Middle frontal gyrus (tissue), 1 donor: ENCODE measurements at regions not wholly inside any gene's neighbourhood (a gene's known extent, or its start where the extent isn't known, plus 50 kb on each side); places are given as distances from the start of the nearest gene placed in this dataset.

Experiments used
- DNase-seq: peaks from one replicate; pipeline ENCODE4 v3.0.0-alpha.2; 2015; ENCODE audit warnings: low spot score; ENCODE audit errors: extremely low spot score

DNA sequence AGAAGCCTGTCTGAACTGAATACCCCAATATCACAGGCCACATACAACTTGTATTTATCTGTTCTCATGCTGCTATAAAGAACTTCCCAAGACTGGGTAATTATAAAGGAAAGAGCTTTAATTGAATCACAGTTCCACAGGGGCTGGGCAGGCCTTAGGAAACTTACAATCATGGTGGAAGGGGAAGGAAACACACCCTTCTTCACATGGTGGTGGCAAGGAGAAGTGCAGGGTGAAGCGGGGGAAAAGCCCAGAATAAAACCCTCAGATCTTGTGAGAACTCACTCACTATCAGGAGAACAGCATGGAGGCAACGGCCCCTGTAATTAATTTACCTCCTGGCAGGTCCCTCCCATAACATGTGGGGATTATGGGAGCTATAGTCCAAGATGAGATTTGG, 50.3 kb upstream of the FNDC1 start:
- no peak for DNase-seq

DNA sequence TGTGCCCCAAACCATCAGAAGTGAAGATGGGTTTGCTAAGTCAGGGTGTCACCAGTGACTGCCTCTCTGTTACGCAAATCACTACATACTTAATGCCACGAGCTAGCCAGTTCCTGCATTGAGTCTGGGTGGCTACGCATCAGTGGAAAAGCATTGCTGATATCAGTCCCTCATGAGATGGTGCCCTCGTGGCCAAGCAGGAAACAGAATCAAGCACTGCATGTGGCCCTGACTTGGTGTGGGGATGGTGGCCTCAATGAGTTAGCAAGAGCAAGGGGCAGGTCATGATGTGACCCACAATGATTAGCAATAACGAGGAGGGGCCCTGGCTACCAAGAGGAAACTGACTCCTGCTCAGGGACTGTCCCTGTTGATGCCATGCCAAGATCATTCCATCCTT, 51.6 kb upstream of the FNDC1 start:
- DNase-seq: no peak

DNA sequence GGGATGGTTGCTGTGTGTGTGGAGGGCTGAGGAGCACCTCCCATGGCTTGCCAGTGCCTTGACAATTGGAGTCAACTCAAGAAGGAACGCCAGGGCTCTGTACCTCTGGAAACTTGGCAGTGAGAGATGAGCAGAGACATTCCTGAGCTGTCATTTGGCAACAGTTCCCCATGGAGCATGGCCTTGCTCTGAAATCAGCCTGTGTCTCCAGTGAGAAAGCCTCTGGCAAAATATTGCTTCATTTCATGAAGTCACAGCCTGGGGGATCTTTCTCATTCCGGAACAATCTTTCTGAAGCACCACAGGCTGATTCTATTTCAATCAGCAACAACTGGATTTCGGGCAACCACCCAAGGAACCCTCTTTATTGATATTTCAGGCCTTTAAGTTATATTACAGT, 52.2 kb upstream of the FNDC1 start:
- no peak for DNase-seq

DNA sequence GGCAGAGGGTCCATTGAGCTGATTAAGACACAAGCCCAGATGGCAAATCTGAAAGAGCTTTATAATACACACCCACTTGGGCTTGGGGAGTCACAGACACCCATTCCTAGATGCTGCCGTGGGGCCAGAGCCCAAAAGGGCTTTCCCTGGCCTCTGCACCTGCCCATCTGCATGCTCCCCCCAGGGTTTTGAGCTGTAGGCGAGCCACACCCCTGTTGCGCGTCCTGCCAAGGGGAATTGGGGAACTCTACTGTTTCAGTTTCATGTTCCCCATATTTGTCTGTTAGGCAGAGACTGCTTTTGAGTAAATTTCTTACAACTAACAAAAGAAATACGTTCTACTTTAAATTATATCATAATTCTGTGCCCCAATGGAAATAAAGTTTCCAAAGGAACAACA, 52.9 kb upstream of the FNDC1 start:
- DNase-seq: no peak

DNA sequence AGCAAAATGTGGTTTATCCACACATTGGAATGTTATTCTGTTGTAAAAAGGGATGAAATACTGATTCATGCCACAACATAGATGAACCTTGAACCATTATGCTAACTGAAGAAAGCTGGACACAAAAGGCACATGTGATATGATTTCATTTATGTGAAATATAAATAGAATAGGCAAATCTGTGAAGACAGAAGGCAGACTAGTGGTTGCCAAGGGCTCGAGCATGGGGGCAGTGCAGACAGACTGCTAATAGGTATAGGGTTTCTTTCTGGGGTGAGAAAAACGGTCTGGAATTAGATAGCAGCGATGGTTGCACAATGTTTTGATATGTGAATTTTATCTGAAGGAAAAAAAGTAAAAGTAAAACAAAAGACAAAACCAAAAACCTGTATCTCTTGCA, 54.6 kb upstream of the FNDC1 start:
- DNase-seq: no peak

DNA sequence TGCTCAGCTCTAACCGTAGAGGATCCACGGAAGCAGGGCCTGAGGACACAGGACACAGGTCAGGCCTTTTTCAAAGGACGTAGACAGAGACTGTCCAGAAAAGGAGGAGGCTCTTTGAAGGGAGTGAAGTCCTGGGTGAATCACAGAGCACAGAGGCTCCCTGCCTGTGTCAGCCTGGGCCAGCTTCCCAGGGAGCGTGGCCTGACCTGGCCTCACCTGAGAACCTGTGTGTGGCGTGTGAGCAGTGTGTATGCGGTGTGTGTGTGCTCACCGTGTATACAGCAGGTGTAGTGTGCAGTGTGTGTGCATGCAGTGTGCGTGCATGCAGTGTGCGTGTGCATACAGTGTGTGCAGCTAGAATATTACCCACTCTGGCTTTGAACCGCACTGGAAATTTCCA, 56.0 kb upstream of the FNDC1 start:
- DNase-seq: no peak

DNA sequence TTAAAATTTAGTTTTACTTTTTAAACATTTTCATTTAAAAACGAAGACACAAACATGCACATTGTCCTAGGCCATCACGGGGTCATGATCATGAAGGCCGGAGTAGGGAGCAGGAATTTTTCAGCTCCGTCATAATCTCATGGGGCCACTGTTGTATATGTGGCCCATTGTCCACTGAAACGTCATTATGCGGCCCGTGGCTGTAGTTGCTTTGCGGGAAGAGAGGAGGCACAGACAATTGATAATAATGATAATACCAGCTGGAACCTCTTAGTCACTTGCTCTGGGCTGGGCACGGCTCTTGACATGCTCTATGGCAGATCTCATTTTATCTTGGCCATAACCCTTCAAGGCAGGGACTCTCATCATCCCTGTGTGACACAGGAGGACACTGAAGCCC, 56.5 kb upstream of the FNDC1 start:
- no peak for DNase-seq

DNA sequence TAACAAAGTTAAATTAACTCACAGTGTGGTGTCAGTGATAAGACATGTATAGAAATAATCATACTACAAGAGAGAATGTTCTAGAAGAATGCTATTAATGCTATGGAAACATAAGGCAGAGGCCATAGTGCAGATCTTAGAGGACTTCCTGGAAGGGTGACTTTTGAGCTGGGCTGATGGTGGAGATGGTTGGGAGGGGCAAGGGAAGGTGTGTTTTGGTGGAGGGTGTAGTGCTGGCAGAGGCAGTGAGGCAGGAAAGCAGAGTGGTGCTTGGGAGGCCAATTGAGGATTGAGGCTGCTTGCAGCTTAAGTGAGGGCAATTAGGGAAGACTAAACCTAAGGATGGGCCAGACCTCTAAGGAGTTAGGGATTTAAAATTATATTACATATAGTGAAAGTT, 58.5 kb upstream of the FNDC1 start:
- no peak for DNase-seq

DNA sequence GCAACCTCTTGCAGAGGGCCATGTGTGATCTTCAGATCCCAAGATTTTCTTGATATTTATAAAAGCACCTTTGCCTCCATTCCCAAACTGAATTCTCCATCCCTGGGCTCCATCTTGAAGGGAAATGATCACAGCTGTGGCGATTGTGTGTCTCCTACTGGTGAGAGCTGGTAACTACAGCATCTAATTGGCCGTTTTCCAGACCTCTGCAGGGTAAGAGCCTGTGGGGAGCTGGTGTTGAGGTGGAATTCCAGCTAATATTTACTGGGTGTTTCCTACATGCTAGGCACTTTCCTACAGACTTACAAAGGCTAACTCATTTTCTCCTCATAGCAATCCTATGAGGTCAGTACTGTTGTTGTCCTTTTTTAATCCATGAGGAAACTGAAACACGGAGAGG, 59.2 kb upstream of the FNDC1 start:
- DNase-seq: no peak

DNA sequence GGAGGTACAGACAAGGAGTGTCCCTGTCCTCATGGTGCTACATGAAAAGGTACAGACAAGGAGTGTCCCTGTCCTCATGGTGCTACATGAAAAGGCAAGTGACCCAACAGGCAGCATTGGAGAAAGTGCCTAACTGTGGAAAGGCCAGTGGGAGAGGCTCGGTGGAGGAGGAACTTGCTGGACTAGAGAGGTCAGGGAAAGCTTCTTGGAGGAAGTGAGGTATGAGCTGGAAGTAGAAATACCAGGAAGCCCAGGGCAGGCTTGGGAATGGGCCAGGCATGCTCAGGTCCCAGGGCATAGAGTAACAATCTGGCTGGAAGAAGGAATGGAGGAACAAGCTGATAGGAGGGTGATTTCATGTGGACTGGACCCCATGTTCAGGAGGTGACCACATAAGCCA, 59.8 kb upstream of the FNDC1 start:
- no peak for DNase-seq

DNA sequence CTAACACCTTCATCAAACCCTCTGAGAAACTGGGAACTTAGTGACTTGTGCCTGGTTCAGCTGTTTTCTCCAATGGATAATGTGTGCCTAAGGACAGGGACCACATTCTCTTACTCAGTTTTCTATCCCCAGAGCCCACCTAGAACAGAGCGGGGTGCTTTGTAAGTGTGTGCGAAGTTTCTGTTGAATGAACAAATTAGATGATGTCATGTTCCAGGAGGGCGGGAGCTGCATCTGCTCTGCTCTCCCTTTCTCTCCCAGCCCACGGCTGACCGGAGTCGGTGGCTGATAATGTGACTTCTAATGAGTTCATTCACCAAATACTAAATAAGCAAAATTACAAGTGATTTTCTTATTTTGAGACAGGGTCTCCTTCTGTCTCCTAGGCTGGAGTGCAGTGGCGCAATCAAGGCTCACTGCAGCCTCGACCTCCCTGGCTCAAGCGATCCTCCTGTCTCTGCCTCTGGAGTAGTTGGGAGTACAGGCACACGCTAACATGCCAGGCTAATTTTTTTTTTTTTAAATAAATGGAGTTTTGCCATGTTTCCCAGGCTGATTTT, 60.7 kb upstream of the FNDC1 start:
- DNase-seq: no peak

DNA sequence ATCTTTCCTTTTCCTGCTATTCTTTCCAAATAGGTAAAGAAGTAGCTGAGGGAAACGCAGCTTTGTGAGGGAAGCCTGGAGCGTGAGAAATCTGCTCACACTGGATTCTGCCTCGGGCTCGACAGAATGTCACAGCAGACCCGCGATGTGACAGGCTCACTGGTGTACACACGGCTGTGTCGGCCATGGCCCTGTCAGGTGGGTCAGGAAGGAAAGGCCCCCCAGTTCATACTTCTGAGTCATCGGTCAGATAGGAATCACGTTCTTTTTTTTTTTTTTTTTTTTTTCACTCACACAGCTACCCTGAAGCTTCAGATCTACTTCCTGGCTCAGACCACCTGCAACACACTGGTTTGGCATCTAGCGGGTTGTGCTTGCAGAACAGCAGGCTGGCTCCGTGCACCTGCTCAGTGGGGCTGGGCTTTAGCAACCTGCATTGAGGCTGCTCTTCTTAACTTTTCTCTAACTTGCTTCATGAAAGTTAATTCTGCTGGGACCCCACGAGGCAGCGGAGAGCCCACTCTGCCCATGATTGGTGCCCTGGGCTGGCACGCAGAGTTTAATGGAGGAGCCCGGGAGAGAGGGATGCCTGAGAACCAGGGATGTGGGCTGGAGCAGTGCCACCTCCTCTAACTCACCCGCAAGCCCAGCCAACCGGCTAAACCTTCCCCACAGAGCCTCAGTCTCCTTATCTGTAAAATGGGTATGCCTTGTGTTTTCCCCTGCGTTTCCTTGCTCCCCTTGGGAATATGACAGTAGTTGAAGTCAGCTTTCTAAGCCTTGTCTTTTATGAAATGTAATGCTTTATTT, 61.5 kb upstream of the FNDC1 start:
- DNase-seq: no peak

DNA sequence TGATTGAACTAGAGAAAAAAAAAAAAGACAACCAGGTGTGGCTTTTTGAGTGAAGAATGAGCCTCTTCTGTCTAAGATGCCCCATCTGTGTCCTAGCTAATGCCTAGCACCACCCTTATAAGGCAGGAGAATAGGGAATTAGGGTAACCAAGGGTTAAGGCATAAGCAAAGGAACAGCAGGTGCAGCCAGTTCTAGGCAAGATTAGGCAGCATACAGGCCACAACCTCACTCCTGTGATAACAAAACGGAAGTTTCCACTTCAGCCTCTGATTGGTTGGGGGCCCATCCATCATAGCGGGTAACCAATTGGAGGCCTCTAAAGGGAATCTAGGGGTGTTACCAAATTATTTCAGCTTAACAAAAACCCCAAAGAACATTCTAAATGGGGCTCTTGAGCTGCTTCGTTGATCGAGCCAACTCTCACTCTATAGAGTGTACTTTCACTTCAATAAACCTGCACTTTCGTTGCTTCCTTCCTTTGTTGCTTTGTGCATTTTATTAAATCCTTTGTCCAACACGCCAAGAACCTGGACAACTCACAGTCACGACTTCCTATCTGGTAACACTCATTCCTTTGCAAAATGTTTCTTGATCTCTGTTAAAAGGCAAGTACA, 61.9 kb upstream of the TAGAP start:
- peak; percentile 76 for DNase-seq

DNA sequence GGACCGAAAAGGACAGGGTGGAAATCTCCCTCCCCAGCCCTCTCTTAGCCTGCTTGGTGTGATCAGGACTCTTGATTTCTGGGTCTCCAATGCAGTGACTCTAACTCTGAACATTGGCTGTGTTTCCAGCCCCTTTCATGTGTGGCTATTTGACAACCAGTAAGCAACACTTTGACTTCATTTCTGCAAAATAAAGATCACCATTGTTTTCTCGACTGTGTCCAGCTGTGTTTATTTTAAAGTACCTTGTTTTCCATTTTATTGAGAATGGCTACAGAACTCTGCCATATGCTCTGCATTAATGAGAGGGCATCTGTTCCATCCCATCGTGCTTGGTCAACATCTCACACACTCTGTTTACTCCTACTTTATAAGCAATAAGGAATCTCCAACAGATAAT, 60.9 kb upstream of the TAGAP start:
- no peak for DNase-seq

DNA sequence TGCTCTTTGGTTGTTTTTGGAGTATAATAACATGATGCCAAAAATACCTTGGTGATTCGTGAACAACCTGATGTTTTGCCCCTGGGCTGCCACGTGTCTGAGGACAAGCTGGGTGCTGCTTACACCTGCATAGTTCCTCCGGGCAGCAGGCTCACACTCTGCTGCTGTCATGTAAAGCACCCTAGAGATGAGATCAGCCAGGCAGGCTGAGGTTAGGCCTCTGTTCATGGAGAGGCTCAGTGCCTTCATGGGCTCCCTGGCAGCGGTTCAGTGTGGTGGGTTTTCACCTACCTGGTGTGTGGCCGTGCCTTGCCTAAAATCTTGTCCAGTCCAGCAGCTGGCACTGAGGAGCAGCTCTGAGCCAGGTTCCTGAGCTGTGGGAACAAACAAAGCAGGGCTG, 60.1 kb upstream of the TAGAP start:
- no peak for DNase-seq

DNA sequence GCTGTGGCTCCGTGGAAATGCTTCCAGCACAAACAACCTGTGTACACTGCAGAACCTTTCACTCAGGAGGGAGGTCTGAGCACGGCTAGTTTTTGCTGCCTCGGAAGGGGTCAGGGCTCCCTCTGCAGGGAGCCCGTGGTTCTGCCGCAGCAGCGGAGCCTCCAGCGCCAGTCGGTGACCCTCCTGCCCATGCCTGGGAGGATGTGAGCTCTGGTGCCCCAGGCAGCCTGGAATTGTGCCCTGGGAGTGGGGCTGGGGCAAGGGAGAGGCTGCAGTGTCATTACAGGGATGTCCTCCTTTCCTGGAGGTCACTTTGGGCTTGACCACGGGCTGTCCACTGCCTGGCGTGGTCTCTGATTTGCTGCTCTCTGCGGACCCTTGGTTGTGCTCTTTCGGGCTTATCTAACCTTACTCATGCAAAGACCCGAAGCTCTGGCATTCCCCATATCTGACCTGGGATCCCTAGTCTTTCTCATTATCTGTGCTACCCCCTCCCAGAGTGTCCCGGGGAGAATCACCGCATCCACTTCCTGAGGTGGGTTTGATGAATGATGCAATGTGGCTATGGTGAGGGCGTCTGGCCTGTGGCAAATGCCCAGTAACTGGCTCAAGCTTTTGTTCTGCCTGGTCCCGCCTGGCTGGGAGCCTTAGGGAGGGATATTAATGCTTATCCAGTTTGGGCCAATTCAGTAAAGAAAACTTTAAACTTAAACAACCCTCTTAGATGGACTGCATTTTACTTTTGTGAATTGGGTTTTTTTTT, 59.6 kb upstream of the TAGAP start:
- peak; percentile 38 for DNase-seq

DNA sequence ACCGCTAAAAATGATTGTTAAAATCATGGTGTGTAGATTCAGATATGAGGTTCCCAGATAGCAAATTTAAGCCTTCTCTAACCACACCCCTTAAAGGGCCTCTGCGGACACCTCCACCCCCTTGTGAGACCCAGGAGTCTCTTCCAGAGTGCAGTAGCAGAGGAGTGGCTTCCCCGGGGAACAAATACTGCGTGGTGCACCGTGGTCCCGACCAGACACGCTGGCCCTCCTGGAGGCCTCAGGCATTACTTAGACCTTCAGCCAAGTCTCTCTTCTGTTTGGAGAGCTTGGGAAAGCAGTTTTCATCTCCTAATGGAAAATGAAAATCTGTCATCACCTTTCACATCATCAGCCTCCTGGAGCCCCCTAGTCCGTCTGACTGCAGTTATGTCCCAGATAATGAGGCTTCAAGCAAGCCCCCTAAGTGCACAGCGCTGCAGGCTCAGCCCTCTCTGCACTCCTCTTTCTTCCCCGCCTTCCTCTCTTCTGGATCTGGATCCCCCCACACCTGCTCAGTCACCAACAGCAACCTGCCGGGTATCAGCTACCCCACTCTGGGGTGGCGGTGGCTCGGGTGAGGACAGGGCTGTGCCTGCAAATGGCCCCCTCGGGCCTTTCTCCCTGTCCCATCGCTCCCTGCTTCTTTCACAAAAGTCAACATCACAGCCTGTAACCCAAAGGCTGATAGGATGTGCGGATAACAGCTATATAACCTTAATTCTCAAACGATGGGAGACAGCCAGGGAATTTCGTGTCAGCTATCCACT, 58.8 kb upstream of the TAGAP start:
- DNase-seq: no peak

DNA sequence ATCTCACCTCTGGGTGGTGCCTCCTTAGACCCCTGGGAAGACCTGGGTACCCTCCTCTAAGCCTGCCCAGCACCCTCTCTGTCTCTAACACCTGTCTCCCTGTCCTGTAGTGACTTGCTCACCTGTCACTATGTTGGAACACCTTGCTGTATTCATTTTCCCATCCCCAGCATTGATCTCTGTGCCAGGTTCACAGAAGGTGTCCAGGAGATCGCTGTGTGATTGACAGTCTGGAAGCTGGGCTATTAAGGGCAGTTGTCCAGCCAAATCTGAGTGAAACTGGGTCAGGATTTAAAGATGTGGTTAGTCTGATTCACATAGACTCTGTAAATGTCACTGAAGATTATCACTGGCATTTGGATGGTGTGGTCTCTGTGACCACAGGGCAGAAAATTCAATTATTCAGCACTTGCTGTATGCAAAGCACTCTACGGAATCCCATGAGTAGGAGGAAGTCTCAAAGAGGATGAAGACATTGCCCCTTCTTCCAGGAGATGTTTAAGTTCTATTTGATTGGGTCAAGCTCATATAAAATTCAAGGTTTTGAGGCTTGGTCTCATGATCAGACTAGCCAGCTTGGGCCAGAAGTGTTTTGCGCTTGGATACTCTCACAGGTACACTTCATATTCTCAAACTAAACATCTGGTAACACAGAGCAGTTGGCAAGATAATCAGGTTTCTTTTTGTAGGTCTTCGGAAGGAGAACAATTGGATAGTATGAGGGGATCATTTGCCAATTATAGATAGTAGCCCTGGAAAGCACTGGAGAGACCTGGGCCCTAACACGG, 57.8 kb upstream of the TAGAP start:
- DNase-seq: no peak

DNA sequence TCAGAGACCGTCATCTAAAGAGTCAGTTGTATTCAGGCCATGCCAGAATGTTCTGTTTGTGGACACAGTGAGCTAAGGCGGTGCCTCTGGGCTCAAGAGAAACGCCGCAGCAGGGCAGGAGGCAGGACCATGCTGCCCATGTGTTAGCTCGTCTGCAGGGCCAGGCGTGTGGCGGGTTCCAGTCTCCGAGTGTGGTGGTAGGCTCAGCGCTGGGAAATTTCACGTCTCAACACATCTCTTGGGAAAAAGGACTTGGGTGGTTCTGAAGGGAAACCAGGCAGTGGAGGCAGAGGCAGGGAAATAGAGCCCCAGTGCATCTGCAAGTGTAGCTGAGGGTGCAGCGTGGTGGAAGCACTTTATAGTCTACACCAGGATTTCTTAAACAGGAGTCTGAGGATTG, 56.9 kb upstream of the TAGAP start:
- DNase-seq: no peak

DNA sequence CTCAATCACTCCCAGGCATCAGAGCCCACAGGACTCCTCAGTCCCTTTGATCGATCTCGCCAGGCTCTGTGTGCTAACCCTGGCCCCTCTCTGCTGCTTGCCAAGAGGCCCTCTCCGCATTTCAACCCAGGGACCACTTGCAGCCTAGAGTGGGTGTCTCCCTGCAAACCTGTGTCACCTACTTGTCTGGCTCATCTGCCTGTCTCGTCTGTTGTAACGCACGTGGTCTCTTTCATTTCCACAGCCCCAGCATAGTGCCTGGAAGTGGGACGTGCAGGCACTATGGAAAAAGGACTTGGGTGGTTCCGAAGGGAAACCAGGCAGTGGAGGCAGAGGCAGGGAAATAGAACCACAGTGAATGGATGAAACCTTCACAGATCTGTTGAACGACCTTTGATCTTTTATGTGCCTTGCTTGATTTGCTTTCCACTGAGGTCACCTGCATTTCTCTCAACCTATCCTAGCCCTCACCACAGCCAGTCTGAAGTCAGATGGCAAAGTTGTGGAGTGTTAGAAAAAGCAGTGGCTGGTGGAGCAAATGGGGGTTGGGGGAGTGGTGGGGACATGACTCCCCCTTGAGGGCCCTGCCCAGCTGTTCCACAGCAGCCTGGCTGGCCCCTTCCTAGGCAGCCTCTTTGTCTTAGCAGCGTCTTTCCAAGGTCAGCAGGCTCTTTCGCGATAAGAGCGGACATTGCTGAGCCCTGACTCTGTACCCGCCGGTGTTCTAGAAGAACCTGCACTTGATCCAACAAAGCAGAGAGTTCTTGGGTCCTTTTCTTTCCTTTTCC, 55.8 kb upstream of the TAGAP start:
- no peak for DNase-seq
